ENCODE measurements at regions not wholly inside any gene's neighbourhood (a gene's known extent, or its start where the extent isn't known, plus 50 kb on each side); places are given as distances from the start of the nearest gene placed in this dataset.

DNA sequence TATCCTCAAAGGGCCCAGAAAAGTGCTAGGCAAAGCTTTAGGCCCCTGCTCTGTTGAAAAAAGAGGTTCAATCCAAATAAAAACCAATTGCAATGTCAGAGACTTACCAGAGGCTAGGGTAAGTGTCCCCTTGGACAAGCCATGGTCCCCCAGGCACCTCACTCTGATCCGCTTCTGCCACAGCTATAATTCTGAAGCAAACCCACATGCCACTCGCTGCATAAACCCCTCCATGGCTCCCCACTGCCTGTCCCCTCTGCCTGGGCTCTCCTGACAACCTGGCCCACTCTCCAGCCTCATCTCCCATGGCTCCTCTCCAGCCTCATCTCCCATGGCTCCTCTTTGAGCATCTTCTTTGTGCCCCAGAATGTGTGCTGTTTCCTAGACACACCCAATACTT, 169.6 kb upstream of the TLE3 start:
- TF ChIP-seq, protein P1, sequence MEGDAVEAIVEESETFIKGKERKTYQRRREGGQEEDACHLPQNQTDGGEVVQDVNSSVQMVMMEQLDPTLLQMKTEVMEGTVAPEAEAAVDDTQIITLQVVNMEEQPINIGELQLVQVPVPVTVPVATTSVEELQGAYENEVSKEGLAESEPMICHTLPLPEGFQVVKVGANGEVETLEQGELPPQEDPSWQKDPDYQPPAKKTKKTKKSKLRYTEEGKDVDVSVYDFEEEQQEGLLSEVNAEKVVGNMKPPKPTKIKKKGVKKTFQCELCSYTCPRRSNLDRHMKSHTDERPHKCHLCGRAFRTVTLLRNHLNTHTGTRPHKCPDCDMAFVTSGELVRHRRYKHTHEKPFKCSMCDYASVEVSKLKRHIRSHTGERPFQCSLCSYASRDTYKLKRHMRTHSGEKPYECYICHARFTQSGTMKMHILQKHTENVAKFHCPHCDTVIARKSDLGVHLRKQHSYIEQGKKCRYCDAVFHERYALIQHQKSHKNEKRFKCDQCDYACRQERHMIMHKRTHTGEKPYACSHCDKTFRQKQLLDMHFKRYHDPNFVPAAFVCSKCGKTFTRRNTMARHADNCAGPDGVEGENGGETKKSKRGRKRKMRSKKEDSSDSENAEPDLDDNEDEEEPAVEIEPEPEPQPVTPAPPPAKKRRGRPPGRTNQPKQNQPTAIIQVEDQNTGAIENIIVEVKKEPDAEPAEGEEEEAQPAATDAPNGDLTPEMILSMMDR (IDR thresholded peaks at IDR 0.05; ENCODE audit: poor library complexity), result no peak
- TF ChIP-seq EZH2phosphoT487 (IDR thresholded peaks at IDR 0.05; ENCODE audit: low read depth, severe bottlenecking, unreplicated experiment), result no peak
- TF ChIP-seq EZH2 (IDR thresholded peaks at IDR 0.05; ENCODE audit: borderline replicate concordance), result no peak
- Histone ChIP-seq H4K20me1 (ENCODE audit: insufficient read depth, poor library complexity, severe bottlenecking) (no peaks in the 10 kb centered on the region), H3K27ac (no peak overlapping the region), H3K9me2 (replicated peaks; ENCODE audit: insufficient read depth) (no peaks in the 10 kb centered on the region), H3K4me1 (ENCODE audit: insufficient read depth) (peaks cover 15% of the 10 kb centered on the region), H3K4me3 (no peak overlapping the region), H3K27me3 (no peaks in the 10 kb centered on the region), H3K4me2 (no peak overlapping the region), H3K9me3 (ENCODE audit: low read depth) (no peaks in the 10 kb centered on the region), H2AFZ (no peak overlapping the region), H3K36me3 (replicated peaks; ENCODE audit: insufficient read depth, low read depth) (no peaks in the 10 kb centered on the region), H3K79me2 (no peaks in the 10 kb centered on the region)
- no peak for DNase-seq (ENCODE audit: low spot score)
- WGBS (ENCODE audit: low lambda C conversion rate, missing lambda C conversion rate), result 95% methylated on average over 2 of the region's 2 CpGs

DNA sequence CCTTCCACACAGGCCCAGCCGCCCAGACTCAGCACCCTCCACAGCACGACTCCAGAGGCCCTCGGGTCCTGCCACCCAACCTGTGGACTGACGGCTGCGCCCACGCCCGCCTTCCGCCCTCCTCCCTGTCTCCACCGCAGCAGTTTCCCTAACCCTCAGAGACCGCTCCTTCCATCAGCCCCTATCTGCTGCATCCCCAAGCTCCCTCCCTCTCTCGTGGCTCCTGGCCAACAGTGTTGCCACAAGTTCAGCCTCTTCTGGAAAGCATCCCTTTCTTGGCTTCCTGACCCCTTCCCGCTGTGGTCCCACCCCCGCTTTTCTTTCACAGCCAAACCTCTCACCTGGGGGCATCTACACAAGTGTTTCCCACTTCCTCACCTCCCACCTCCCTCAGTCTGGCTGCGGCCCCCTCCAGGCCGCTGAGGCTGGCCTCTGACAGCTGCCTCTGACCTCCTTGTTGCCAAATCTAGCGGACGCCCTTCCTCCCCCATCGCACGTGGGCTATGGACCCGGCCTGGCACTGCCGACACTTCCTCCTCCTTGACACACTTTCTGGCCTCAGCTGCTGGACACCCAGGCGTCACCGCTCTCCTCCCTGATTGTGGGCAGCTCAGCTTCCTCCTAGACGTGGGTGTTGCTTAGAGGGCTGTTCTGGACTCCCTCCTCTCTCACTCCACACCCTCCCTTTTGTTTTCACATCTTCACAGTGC, 168.8 kb upstream of the TLE3 start:
- no peak overlapping the region for H2AFZ ChIP-seq
- no peak overlapping the region for H3K4me3 ChIP-seq
- no peaks in the 10 kb centered on the region for H3K27me3 ChIP-seq
- no peak for DNase-seq (ENCODE audit: low spot score)
- peaks cover 15% of the 10 kb centered on the region for H3K4me1 ChIP-seq (ENCODE audit: insufficient read depth)
- H3K9me3 ChIP-seq (ENCODE audit: low read depth), result no peaks in the 10 kb centered on the region
- H3K36me3 ChIP-seq (replicated peaks; ENCODE audit: insufficient read depth, low read depth), result no peaks in the 10 kb centered on the region
- no peaks in the 10 kb centered on the region for H4K20me1 ChIP-seq (ENCODE audit: insufficient read depth, poor library complexity, severe bottlenecking)
- H3K4me2 ChIP-seq, result no peak overlapping the region
- H3K79me2 ChIP-seq, result no peaks in the 10 kb centered on the region
- WGBS (ENCODE audit: low lambda C conversion rate, missing lambda C conversion rate), result 79% methylated on average over 22 of the region's 24 CpGs
- H3K27ac ChIP-seq, result no peak overlapping the region
- TF ChIP-seq, protein P1 (IDR thresholded peaks at IDR 0.05; ENCODE audit: poor library complexity), result no peak
- TF ChIP-seq EZH2phosphoT487 (IDR thresholded peaks at IDR 0.05; ENCODE audit: low read depth, severe bottlenecking, unreplicated experiment) (no peak), EZH2 (IDR thresholded peaks at IDR 0.05; ENCODE audit: borderline replicate concordance) (no peak)
- no peaks in the 10 kb centered on the region for H3K9me2 ChIP-seq (replicated peaks; ENCODE audit: insufficient read depth)

DNA sequence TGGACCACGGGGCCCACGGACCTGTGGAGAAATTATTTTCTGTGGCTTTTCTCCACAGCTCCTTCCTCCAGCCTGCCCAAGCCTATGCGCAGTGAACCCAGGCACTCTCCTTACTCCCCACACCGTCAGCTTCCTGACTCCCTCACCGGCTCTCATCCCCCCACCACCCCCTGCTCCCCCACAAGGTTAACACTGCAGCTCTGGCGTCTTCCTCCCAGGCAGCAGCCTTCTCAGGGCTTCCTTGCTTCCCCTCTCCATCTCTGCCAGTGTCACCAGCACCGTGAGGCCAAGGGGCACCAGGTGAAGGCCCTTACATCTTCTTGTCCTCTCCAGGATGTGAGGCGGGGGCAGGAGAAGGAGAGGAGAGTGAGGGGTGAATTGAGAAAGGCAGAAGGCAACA, 168.3 kb upstream of the TLE3 start:
- H3K4me1 ChIP-seq (ENCODE audit: insufficient read depth), result peaks cover 13% of the 10 kb centered on the region
- DNase-seq (ENCODE audit: low spot score), result no peak
- H3K36me3 ChIP-seq (replicated peaks; ENCODE audit: insufficient read depth, low read depth), result no peaks in the 10 kb centered on the region
- TF ChIP-seq EZH2phosphoT487 (IDR thresholded peaks at IDR 0.05; ENCODE audit: low read depth, severe bottlenecking, unreplicated experiment), result no peak
- TF ChIP-seq EZH2 (IDR thresholded peaks at IDR 0.05; ENCODE audit: borderline replicate concordance), result no peak
- TF ChIP-seq, protein P1 (IDR thresholded peaks at IDR 0.05; ENCODE audit: poor library complexity), result no peak
- no peak overlapping the region for H3K27ac ChIP-seq
- H2AFZ ChIP-seq, result no peak overlapping the region
- 94% methylated on average over 8 of the region's 8 CpGs for WGBS (ENCODE audit: low lambda C conversion rate, missing lambda C conversion rate)
- H3K4me3 ChIP-seq, result no peak overlapping the region
- no peak overlapping the region for H3K4me2 ChIP-seq
- H4K20me1 ChIP-seq (ENCODE audit: insufficient read depth, poor library complexity, severe bottlenecking), result no peaks in the 10 kb centered on the region
- no peaks in the 10 kb centered on the region for H3K27me3 ChIP-seq
- H3K79me2 ChIP-seq, result no peaks in the 10 kb centered on the region
- H3K9me2 ChIP-seq (replicated peaks; ENCODE audit: insufficient read depth), result no peaks in the 10 kb centered on the region
- H3K9me3 ChIP-seq (ENCODE audit: low read depth), result no peaks in the 10 kb centered on the region

All from hepatocyte (in vitro differentiated cells).